ENCODE measurements at regions not wholly inside any gene's neighbourhood (a gene's known extent, or its start where the extent isn't known, plus 50 kb on each side); places are given as distances from the start of the nearest gene placed in this dataset.

DNA sequence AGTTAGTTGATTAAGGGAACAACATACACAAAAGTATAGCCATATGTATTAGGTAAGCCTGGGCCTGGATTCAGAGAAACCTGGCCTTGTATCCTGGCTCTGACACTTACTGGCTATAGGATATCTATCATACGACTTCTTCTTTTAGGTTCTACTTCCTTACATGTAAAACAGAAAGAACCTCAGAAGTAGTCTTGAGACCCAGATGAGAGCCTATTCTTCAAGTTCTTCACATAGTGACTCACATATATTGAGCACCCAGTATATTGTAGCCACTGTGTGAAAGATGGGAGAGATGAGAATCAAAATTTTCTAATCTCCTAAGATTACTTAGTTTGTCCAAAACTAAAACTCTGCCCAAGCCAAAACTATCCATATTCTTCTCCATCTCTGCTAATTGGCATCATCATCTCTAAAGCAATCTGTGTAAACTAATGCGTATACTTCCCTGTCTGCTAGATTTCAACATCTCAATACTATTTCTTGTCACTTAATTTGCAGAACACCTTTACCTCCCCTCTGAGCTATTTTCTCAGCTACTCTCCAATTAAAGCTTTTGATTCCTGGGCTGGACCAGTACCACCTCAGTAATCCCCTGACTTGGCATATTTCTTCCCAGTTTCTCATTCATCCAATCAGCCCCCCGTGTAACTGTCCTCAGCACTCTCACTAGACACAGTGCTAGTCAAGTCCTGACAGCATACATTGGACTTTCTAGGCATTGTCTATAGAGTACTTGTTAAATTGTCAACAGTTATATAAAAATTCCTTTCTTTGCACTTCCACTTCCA, 53.5 kb upstream of the MET start:
- Histone ChIP-seq H3K9me3 (ENCODE audit: control insufficient read depth, low read depth, low read length) (no peaks in the 10 kb centered on the region), H2AK5ac (ENCODE audit: insufficient read length, low read length) (no peak overlapping the region), H2BK20ac (ENCODE audit: low read depth, low read length, poor library complexity, severe bottlenecking) (no peak overlapping the region), H4K20me1 (ENCODE audit: control insufficient read depth, insufficient read depth, insufficient read length) (no peaks in the 10 kb centered on the region), H3K23ac (ENCODE audit: insufficient read length, low read depth, low read length) (no peak overlapping the region), H3K4ac (ENCODE audit: low read depth, low read length) (no peak overlapping the region), H3K27me3 (ENCODE audit: insufficient read depth, low read length) (no peaks in the 10 kb centered on the region), H2BK5ac (ENCODE audit: insufficient read length, low read length) (no peak overlapping the region), H3K4me2 (ENCODE audit: insufficient read depth, insufficient read length, low read length) (no peak overlapping the region), H2BK12ac (ENCODE audit: insufficient read length, low read depth, low read length) (no peak overlapping the region), H3K18ac (ENCODE audit: insufficient read length, low read depth, low read length) (no peak overlapping the region), H3K79me2 (ENCODE audit: insufficient read depth, low read length) (no peaks in the 10 kb centered on the region), H3K27ac (ENCODE audit: insufficient read length, low read depth, low read length) (no peak overlapping the region), H3K56ac (ENCODE audit: insufficient read length, low read depth, low read length) (no peak overlapping the region), H4K8ac (replicated peaks; ENCODE audit: insufficient read length, low read depth, low read length) (no peak overlapping the region), H3K79me1 (ENCODE audit: insufficient read depth, low read depth, low read length, poor library complexity, severe bottlenecking) (no peaks in the 10 kb centered on the region), H3K23me2 (ENCODE audit: insufficient read length, low read depth, low read length, poor library complexity, severe bottlenecking) (no peaks in the 10 kb centered on the region), H3K9ac (ENCODE audit: extremely low read depth, insufficient read length, low read length) (no peak overlapping the region), H3K14ac (ENCODE audit: insufficient read depth, low read length) (no peak overlapping the region), H2BK15ac (ENCODE audit: low read depth, low read length) (no peak overlapping the region), H3T11ph (ENCODE audit: low read length) (no peak overlapping the region), H2BK120ac (ENCODE audit: low read depth, low read length, poor library complexity, severe bottlenecking) (no peak overlapping the region), H4K5ac (ENCODE audit: insufficient read length, low read depth, low read length) (no peak overlapping the region), H2AFZ (ENCODE audit: low read length) (no peak overlapping the region), H4K91ac (ENCODE audit: insufficient read length, low read depth, low read length) (no peak overlapping the region), H3K4me1 (ENCODE audit: insufficient read depth, low read length) (peaks cover 15% of the 10 kb centered on the region; the same call in 1 of the 2 replicates)
- H3K36me3 Mint-ChIP-seq (ENCODE audit: insufficient read depth in 1 of 3, low read depth in 3 of 3): peaks cover 5 to 9% (median 9%) of the 10 kb centered on the region in 3 experiments; a peak in 5 of 7 replicates
- H3K27ac Mint-ChIP-seq: no peak overlapping the region
- WGBS (ENCODE audit: extremely low coverage, insufficient read length, low lambda C conversion rate): no CpG with 5 or more reads among the region's 3 CpGs
- H3K9me3 Mint-ChIP-seq: peaks cover 8% of the 10 kb centered on the region in 2 experiments
- H3K4me3 Mint-ChIP-seq: no peak overlapping the region
- peaks cover 30 to 34% of the 10 kb centered on the region in 2 experiments; a peak in 3 of 4 replicates for H3K4me1 Mint-ChIP-seq
- TF ChIP-seq, protein P1, sequence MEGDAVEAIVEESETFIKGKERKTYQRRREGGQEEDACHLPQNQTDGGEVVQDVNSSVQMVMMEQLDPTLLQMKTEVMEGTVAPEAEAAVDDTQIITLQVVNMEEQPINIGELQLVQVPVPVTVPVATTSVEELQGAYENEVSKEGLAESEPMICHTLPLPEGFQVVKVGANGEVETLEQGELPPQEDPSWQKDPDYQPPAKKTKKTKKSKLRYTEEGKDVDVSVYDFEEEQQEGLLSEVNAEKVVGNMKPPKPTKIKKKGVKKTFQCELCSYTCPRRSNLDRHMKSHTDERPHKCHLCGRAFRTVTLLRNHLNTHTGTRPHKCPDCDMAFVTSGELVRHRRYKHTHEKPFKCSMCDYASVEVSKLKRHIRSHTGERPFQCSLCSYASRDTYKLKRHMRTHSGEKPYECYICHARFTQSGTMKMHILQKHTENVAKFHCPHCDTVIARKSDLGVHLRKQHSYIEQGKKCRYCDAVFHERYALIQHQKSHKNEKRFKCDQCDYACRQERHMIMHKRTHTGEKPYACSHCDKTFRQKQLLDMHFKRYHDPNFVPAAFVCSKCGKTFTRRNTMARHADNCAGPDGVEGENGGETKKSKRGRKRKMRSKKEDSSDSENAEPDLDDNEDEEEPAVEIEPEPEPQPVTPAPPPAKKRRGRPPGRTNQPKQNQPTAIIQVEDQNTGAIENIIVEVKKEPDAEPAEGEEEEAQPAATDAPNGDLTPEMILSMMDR (conservative IDR thresholded peaks at IDR 0.05): no peak
- H3K27me3 Mint-ChIP-seq (ENCODE audit: low read depth): peaks cover 2% of the 10 kb centered on the region; the same call in 1 of the 2 replicates
- no peak for DNase-seq
